ENCODE measurements at regions not wholly inside any gene's neighbourhood (a gene's known extent, or its start where the extent isn't known, plus 50 kb on each side); places are given as distances from the start of the nearest gene placed in this dataset.

DNA sequence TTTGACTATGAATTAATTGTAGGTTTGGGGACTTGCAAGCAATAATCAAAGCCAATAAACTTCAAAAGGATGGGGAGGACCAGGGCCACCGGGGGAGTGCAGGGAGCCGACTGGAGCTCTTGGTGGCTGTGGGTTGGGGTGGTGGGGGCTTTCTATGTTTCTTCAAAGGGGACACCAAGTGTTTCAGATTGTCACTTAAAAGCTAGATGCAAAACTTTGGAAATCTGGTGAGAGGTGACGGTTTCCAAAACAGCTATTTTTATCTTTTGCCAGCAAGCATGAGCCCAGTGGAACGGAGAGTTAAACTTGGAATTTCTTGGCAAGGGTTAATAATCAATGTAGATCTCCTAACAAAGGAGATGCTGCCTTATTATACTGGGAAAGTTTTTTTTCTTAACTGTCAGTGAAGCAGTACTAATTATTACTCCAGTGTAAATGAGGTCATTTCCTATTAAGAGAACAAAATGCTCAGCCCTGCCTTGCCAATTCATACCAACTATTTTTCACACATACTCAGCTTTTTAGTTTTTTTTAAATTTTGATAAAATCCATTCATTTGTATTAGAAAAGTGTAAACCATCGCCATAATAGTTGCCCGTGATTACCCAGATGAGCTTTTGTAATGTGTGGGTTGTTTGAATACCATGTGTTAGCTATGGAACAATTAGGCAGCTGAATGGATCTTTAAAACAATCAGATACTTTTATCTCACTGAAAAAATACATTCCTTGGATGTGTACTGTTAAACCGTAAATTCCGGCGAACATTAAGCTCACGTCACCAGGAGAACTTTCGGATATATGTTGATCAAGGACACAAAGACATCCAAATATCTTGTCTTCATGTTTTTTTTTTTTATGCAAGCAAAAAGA, 95.9 kb upstream of the ZNF536 start:
- no peak overlapping the region for H3K4me3 ChIP-seq (ENCODE audit: low read depth, low read length)
- no peak for DNase-seq
- H3K9me3 ChIP-seq = peaks cover 7% of the 10 kb centered on the region
- TF ChIP-seq, protein P1, sequence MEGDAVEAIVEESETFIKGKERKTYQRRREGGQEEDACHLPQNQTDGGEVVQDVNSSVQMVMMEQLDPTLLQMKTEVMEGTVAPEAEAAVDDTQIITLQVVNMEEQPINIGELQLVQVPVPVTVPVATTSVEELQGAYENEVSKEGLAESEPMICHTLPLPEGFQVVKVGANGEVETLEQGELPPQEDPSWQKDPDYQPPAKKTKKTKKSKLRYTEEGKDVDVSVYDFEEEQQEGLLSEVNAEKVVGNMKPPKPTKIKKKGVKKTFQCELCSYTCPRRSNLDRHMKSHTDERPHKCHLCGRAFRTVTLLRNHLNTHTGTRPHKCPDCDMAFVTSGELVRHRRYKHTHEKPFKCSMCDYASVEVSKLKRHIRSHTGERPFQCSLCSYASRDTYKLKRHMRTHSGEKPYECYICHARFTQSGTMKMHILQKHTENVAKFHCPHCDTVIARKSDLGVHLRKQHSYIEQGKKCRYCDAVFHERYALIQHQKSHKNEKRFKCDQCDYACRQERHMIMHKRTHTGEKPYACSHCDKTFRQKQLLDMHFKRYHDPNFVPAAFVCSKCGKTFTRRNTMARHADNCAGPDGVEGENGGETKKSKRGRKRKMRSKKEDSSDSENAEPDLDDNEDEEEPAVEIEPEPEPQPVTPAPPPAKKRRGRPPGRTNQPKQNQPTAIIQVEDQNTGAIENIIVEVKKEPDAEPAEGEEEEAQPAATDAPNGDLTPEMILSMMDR (IDR thresholded peaks at IDR 0.05; ENCODE audit: low read depth, low read length) = no peak
- no peaks in the 10 kb centered on the region; the same call in 1 of the 2 replicates for H3K4me1 ChIP-seq
- H3K27me3 ChIP-seq = no peaks in the 10 kb centered on the region
- H3K36me3 ChIP-seq = peaks cover 10% of the 10 kb centered on the region

DNA sequence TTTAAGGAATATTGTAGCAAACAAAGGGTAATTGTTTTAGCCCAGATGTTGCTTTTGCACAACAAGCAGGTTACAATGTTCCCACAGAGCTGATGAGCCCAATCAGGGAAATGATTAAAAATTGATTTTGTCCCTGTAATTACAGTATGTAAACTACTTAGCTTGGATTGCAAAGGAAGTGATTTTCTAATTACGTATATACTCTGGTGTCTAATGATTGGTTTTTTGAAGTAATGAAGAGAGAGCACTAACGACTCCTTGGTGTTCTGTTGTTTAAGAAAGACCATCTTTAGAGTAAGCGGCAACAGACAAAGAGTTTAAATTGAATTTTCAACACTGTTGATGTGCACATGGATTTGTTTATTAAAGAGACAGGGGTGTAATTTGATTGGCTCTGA, 95.3 kb upstream of the ZNF536 start:
- H3K4me1 ChIP-seq = no peaks in the 10 kb centered on the region; the same call in 1 of the 2 replicates
- H3K9me3 ChIP-seq = peaks cover 4% of the 10 kb centered on the region; the same call in 1 of the 2 replicates
- no peak for DNase-seq
- H3K4me3 ChIP-seq (ENCODE audit: low read depth, low read length) = no peak overlapping the region
- H3K36me3 ChIP-seq = peaks cover 7% of the 10 kb centered on the region
- TF ChIP-seq, protein P1 (IDR thresholded peaks at IDR 0.05; ENCODE audit: low read depth, low read length) = no peak
- H3K27me3 ChIP-seq = no peaks in the 10 kb centered on the region

DNA sequence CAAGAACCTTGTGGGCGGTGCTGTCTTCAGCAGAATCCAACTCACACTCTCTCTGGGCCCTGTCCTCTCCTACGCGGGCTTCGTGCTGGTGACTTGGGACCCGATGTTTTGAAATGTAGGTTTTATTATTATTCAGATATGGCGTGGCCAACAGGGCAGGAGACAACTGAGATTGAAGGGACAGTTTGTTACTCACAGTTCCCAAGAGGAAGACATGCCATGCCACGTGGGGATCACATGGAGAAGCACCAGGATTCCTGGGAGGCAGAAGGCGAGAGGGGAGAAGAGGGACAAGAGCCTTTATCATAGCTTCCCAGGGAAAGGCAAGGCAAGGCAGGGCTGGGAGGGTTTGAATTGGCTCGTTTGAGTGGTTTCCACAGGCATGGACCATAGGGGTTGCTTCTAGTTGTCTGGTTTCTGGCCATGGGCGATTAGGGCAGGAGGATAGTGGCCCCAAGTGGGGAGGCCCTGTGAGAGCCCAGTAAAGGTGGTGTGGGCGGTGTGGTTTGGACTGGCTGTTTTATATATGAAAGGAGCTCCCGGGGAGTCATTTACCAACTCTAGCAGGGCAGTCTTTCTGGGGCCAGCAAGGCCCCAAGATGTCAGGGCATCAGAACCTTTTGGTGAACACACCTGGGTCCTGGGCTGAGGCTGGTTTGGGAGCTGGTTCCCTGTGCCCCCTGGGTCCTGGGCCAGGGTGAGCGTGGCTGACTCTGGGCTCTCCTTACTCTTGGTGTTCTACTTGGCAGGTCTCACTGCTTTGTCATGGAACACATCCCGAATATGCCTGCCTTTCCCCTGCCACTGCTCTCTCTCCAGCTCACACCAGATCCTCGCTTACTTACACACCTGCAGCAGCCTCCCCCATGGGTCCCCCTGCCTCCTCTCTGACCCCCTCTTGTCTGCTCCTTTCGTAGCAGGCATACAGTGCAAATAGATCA, 94.0 kb upstream of the ZNF536 start:
- no peaks in the 10 kb centered on the region for H3K9me3 ChIP-seq
- TF ChIP-seq, protein P1 (IDR thresholded peaks at IDR 0.05; ENCODE audit: low read depth, low read length) = no peak
- peaks cover 5% of the 10 kb centered on the region for H3K36me3 ChIP-seq
- H3K4me3 ChIP-seq (ENCODE audit: low read depth, low read length) = no peak overlapping the region
- DNase-seq = no peak
- H3K4me1 ChIP-seq = no peaks in the 10 kb centered on the region; the same call in 1 of the 2 replicates
- H3K27me3 ChIP-seq = no peaks in the 10 kb centered on the region

DNA sequence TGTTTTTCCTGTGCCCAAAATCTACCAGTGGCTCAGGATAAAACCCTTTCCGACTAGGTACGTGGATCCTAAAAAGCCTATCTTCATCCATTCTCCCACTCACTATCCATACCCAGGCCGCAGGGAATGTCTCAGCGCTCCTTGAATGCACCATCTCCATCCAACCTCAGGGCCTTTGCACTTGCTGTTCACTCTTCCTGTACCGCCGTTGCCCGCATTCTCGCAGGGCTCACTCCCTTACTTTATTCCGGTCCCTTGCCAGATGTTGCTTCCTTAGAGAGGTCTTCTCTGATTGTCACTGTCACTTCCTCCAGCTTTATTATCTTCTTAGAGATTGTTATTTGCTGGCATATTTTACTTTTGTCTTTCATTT, 93.3 kb upstream of the ZNF536 start:
- Histone ChIP-seq H3K4me3 (ENCODE audit: low read depth, low read length) (no peak overlapping the region), H3K36me3 (peaks cover 7% of the 10 kb centered on the region), H3K27me3 (no peaks in the 10 kb centered on the region), H3K4me1 (no peaks in the 10 kb centered on the region; the same call in 1 of the 2 replicates), H3K9me3 (no peaks in the 10 kb centered on the region)
- DNase-seq = no peak
- TF ChIP-seq, protein P1 (IDR thresholded peaks at IDR 0.05; ENCODE audit: low read depth, low read length) = no peak

DNA sequence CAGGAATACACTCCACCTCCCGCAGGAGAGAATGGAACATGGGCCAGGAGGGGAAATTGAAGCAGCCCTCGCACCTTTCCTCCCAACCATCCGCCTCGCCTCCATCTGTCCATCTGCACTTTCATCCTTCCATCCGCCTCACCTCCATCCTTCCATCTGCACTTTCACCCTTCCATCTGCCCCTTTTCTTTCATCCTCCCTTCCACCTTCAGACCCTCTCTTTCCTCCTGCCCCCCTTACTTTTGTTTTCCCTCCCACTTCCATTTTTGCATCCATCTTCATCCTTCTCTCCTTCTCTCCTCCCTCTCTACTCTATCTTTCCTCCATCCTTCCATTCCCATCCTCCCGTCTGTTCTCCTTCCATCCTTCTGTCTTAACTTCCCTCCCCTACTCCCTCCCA, 92.2 kb upstream of the ZNF536 start:
- no peaks in the 10 kb centered on the region for H3K27me3 ChIP-seq
- peaks cover 13% of the 10 kb centered on the region for H3K36me3 ChIP-seq
- DNase-seq = no peak
- no peak overlapping the region for H3K4me3 ChIP-seq (ENCODE audit: low read depth, low read length)
- H3K4me1 ChIP-seq = peaks cover 4% of the 10 kb centered on the region
- TF ChIP-seq, protein P1 (IDR thresholded peaks at IDR 0.05; ENCODE audit: low read depth, low read length) = no peak
- H3K9me3 ChIP-seq = no peaks in the 10 kb centered on the region

Data from BE2C (cell line).